ENCODE measurements at regions not wholly inside any gene's neighbourhood (a gene's known extent, or its start where the extent isn't known, plus 50 kb on each side); places are given as distances from the start of the nearest gene placed in this dataset.

DNA sequence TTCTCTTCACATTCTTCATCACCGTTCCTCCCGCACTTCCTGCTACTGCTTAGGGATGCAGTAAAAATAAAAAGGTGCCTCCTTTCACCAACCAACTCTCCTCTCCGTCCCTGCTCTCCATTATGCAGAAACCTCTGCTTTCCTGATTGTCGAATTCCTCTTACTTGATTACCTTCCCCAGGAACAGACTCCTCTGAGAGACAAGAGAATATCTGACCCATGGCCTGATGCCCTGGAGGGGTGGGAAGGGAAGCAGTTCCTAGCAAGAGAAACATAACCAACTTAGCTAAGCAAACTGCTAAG, 80.9 kb downstream of the TRIM29 start:
- TF ChIP-seq, protein P1, sequence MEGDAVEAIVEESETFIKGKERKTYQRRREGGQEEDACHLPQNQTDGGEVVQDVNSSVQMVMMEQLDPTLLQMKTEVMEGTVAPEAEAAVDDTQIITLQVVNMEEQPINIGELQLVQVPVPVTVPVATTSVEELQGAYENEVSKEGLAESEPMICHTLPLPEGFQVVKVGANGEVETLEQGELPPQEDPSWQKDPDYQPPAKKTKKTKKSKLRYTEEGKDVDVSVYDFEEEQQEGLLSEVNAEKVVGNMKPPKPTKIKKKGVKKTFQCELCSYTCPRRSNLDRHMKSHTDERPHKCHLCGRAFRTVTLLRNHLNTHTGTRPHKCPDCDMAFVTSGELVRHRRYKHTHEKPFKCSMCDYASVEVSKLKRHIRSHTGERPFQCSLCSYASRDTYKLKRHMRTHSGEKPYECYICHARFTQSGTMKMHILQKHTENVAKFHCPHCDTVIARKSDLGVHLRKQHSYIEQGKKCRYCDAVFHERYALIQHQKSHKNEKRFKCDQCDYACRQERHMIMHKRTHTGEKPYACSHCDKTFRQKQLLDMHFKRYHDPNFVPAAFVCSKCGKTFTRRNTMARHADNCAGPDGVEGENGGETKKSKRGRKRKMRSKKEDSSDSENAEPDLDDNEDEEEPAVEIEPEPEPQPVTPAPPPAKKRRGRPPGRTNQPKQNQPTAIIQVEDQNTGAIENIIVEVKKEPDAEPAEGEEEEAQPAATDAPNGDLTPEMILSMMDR (IDR thresholded peaks at IDR 0.05; ENCODE audit: poor library complexity, severe bottlenecking) = no peak
- TF ChIP-seq POLR2AphosphoS5 (IDR thresholded peaks at IDR 0.05) (no peak), EZH2 (IDR thresholded peaks at IDR 0.05; ENCODE audit: borderline replicate concordance, insufficient read depth, low read length, poor library complexity, severe bottlenecking) (no peak), SMC3 (conservative IDR thresholded peaks at IDR 0.05; ENCODE audit: poor library complexity) (no peak), RAD21 (conservative IDR thresholded peaks at IDR 0.05) (no peak)
- TF ChIP-seq, protein P2, sequence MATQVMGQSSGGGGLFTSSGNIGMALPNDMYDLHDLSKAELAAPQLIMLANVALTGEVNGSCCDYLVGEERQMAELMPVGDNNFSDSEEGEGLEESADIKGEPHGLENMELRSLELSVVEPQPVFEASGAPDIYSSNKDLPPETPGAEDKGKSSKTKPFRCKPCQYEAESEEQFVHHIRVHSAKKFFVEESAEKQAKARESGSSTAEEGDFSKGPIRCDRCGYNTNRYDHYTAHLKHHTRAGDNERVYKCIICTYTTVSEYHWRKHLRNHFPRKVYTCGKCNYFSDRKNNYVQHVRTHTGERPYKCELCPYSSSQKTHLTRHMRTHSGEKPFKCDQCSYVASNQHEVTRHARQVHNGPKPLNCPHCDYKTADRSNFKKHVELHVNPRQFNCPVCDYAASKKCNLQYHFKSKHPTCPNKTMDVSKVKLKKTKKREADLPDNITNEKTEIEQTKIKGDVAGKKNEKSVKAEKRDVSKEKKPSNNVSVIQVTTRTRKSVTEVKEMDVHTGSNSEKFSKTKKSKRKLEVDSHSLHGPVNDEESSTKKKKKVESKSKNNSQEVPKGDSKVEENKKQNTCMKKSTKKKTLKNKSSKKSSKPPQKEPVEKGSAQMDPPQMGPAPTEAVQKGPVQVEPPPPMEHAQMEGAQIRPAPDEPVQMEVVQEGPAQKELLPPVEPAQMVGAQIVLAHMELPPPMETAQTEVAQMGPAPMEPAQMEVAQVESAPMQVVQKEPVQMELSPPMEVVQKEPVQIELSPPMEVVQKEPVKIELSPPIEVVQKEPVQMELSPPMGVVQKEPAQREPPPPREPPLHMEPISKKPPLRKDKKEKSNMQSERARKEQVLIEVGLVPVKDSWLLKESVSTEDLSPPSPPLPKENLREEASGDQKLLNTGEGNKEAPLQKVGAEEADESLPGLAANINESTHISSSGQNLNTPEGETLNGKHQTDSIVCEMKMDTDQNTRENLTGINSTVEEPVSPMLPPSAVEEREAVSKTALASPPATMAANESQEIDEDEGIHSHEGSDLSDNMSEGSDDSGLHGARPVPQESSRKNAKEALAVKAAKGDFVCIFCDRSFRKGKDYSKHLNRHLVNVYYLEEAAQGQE (IDR thresholded peaks at IDR 0.05; ENCODE audit: borderline replicate concordance) = no peak
